ENCODE measurements at regions not wholly inside any gene's neighbourhood (a gene's known extent, or its start where the extent isn't known, plus 50 kb on each side); places are given as distances from the start of the nearest gene placed in this dataset.

GRCh38 chr10:131676046-131676799, 224.6 kb upstream of the PPP2R2D start:
- no peak for DNase-seq

- DNase-seq, result no peak
These were observed 223.9 kb upstream of the PPP2R2D start for GRCh38 chr10:131676800-131677421.

GRCh38 chr10:131677671-131678070, 223.1 kb upstream of the PPP2R2D start:
- no peak for DNase-seq

DNA sequence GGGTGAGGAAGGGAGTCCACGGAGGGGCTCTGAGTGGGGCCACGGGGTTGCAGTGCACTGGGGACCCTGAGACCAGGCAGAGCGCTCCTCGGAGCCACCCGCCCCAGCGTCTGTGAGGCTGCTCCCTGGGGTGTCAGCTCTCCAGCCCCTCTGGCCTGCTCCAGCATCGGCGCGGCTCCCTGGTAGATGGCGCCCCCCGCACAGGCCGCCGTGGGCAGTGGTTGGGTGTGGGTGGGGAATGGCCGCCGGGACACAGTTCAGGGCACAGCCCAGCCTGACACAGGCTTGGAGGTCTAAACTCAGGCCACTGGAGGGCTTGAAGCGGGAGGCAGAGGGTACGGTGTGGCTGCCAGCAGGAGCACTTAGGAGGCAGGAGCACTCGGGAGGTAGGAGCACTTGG, 222.6 kb upstream of the PPP2R2D start:
- DNase-seq, result no peak

DNA sequence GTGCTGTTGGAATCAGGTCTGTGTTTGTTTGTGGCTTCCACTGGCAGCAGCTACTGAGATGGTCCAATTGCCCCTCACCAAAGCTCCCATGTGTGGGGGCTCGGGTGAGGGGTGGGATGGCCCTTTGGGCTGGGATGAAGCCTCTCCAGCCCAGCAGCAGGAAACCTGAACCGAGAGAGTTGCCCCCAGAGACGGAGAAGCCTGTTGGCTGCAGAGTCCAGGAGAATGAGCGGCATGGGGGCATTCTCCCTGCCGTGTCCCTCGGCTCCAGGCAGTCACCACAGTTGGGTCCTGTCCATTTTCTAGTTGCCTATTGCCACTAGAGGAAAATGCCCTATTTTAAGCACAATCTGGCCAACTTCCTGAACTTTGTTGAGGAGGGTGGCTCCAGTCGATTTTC, 222.2 kb upstream of the PPP2R2D start:
- DNase-seq, result no peak

DNA sequence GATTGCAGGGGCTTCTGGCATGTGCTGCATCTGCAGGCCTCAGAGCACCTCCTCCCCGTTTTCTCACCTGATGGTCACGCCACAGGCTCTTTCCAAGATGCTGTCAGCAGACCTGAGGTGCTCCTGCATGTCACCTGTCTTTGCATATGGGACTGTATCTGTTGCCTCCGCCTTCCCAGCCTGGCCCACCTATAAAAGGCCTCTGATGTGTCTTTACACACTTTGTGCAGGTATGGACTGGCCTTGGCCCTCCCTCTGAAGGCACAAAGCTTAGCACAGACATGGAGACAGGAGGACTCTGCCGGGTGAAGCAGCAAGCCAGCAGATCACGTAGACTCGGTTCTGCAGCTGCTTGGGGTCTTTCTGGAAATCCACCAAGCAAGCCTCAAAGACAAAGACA, 220.9 kb upstream of the PPP2R2D start:
- DNase-seq, result no peak

DNA sequence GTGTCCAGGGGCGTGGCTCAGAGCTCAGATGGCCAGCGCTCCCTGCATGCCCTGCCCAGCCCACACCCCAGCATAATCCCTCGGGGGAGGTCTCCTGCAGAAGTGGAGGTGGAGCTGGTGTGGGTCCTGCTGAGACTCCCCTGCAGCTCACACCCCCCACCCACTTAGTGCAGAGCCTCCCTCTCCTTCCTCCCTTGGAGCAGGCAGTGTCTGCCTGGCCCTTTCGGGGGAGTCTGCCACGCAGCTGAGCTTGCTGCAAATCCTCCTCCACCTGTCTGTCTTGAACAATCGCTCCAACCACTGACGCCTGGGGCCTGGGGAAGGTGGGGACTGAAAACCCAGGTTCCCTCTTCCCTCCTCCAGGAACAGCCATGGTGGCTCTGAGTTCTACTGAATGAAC, 219.7 kb upstream of the PPP2R2D start:
- no peak for DNase-seq

- DNase-seq, result no peak
These were observed 219.2 kb upstream of the PPP2R2D start for GRCh38 chr10:131681656-131682055.

- no peak for DNase-seq
These were observed 218.4 kb upstream of the PPP2R2D start for GRCh38 chr10:131682271-131682962.

- no peak for DNase-seq
These were observed 217.4 kb upstream of the PPP2R2D start for GRCh38 chr10:131683281-131683861.

GRCh38 chr10:131683941-131684340, 216.9 kb upstream of the PPP2R2D start:
- no peak for DNase-seq

DNA sequence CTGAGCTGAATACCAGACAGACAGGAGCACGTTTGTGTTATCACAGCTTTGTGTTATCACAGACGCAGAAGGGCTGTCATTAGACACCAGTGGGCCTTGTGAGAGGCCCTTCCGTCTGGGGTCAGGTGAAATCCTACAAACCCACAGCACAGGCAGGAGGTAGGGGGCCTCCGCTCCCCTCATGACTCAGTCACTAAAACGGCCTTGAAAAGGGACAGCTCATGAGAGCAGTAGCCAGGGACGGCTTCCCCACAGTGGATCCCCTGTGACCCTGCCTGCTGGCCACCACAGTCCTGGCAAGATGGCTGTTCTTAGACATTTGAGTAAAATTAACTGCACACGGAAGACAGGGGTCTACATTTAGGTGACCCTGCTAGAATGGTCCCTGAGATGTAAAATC, 215.8 kb upstream of the PPP2R2D start:
- DNase-seq, result no peak

DNA sequence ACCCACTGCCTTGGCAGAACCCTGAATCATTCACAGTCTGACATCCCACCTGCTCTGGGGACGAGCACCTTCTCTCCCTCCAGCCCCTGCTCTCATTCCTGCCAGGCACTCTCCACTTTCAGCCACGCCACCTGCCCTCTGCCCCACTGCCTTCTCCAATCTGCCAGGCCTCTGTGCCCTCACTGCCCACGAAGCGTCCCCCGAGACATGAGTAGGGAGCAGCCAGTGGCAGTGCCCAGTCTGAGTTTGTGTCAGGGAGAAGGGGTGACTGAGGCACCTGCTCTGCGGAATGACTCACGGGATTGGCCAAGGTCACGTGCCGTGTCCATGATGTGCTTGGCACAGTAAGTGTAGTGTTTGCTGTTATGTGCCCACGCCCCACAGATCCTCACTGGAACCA, 215.2 kb upstream of the PPP2R2D start:
- no peak for DNase-seq

DNA sequence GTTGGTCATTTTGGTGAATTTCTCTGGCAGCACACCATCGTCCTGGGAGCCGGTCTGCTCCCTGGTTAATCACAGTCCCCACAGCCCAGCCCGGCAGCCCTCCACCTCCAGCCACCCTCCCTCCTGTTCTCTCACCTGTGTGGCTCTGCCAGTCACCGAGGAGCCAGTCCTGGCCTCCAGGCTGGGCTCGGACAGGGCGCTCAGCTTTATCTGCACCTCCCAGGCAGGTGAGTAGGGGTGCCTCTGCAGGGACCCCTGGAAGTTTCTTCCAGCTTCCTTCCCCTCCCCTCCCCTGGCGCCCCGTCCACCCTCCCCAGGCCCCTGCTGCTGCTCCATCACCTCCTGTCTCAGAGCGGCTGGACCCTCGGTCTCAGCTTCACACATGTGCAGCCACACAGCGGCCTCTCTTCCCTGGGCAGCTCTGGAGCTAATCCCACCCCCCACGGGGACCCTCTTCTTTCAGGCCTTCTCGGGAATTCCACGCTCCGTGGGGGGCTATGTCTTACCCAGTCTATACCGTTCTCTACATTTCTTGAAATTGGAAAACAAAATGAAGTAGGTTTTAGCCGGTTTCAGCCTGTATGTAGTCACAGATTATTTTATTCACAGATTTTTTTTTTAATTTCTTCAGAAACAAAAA, 213.9 kb upstream of the PPP2R2D start:
- DNase-seq, result no peak

DNA sequence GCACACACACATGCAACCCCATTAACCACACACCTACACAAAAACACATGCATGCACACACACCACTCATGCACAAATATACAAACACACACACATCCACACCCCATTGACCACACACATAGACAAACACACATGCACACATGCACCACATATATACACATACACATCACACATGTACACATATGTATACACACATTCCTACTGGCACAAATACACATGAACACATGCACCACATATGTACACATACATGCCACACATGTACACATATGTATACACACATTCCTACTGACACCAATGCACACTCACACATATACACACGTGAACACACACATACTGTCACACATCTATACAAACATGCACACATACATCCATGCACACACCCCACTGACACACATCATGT, 212.5 kb upstream of the PPP2R2D start:
- DNase-seq, result no peak

DNA sequence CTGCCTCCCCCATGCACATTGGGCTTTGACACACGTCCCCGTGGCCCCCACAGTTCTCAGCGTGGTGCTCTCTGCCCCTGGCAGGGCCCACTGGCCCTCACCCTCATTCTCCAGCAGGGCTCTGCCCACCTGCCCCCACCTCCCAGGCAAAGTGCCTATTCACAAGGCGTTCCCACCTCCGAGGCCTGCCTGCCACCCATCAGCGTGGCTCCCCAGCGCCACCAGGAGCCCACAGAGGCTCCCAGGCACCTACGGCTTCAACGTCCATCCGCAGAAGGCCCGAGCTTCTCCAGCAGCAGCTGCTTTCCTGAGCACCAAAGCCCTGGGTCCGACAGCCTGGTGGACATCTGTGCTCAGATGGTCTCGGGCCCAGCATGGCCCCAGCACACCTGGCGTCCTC, 211.8 kb upstream of the PPP2R2D start:
- no peak for DNase-seq

GRCh38 chr10:131689486-131689885, 211.3 kb upstream of the PPP2R2D start:
- no peak for DNase-seq

DNA sequence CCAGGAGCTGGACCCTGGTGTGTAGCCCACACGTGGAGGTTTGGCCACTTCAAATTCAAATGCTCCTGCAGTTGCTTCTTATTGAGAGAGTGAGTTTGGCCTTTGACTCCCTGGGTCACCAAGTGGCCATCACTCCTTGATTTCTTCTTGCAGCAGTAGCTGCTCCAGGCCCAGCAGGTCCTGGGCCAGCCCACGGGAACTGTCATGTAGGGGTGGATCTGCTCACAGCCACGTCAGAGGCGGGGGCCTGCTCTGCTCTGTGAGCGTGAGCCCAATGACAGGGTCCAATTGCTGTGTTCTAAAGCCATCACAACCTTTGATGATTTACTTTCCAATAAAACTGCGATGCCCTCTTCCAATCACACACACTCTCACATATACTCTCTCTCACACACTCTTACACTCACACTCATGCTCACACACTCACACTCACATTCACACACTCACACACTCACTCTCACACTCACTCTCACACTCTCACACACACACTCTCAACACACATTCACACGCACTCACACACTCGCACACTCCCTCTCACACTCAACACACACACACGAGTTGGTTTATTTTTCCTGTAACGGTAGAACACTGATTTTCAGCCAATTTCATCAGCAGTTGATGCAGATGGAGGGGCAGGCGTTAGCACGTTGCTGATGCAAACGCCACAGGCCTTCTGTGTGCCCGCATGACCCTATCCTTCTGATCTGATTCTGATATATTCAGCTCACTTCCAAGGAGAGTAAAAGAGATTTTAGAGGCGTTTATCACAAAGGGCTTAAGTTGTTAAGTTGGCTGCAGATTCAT, 210.7 kb upstream of the PPP2R2D start:
- no peak for DNase-seq

DNA sequence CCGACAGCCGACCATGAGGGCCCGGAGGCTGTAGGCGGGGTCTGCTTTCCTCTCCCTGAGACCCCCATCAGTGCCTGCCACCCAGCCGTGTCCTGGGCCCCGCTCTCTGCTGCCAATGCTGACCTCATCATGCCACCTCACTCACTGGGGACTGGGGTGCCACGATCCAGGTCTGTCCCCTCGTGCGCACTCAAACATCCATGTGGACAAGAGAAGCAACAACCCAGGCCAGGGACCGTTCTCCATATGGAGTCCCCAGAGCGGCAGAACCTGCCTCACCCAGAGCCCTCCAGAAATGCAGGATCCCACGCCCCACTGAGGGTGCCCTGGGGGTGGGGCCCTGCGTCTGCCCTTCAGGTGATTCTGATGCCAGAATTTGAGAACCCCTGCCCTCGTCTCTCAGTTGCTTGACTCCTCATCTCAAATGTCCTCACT, 210.0 kb upstream of the PPP2R2D start:
- no peak for DNase-seq

DNA sequence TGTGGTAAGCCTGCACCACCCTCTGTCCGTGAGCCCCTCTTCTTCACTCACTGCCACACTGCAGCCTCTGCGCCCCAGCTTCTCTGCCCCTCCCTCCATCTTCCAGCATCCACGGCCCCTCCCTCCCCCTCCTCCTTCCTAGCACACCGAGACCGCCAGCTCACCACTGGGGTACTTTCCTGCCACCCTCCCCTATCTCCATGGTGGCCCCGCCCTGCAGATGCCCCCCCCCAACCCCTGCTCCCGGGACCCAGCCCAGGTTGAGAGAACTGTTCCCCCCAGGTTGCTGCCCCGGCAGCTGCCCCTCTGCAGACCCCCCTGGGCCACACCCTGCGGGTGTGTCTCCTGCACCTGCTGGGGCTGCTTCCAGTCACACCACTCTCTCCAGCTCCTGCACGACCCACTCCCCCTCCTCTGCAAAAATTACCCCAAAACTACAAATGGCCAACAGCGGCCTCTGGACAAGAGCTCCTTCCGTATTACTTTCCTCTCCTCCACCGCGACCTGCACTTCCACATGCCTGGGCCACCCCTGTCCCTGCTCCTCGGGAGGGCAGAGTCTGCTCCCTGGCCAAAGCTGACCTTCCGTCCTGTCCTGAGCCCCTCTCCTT, 209.2 kb upstream of the PPP2R2D start:
- DNase-seq, result no peak

- DNase-seq, result no peak
These were observed 208.6 kb upstream of the PPP2R2D start for GRCh38 chr10:131692176-131692575.
